Pons (tissue), 1 donor: ENCODE measurements at regions not wholly inside any gene's neighbourhood (a gene's known extent, or its start where the extent isn't known, plus 50 kb on each side); places are given as distances from the start of the nearest gene placed in this dataset.

Experiments
- DNase-seq: peaks from one replicate; pipeline ENCODE4 v3.0.0-alpha.2; 2016; ENCODE audit warnings: low spot score

GRCh38 chr1:117260761-117261423 is 50.2 kb upstream of the VTCN1 start:
- DNase-seq: no peak
